DND-41 (cell line): ENCODE measurements at regions not wholly inside any gene's neighbourhood (a gene's known extent, or its start where the extent isn't known, plus 50 kb on each side); places are given as distances from the start of the nearest gene placed in this dataset.

Source experiments
- ATAC-seq: fragments of 200-7000 bp; cut with Tn5 transposase; 3 replicates; pipeline ENCODE4 v1.9.1; 2021; ENCODE audit warnings: low read depth; ENCODE audit not compliant: insufficient read depth
- DNase-seq: peaks from one replicate; pipeline ENCODE4 v3.0.0-alpha.2; 2020
- H2AFZ ChIP-seq: 2 replicates; pipeline ENCODE4 v1.6.0; 2012; ENCODE audit warnings: low read depth, low read length
- H3K27ac ChIP-seq: 2 replicates; pipeline ENCODE4 v1.5.1; 2012; ENCODE audit warnings: low read length, inconsistent platforms
- H3K27me3 ChIP-seq: fragments of 200-600 bp; sonication (generic); 2 replicates; pipeline ENCODE4 v1.6.0; 2012; ENCODE audit warnings: low read length, mild to moderate bottlenecking, inconsistent platforms; ENCODE audit not compliant: insufficient read depth, poor library complexity
- H3K36me3 ChIP-seq: 2 replicates; pipeline ENCODE4 v1.5.1; 2012; ENCODE audit warnings: low read length, inconsistent platforms; ENCODE audit not compliant: insufficient read depth
- H3K4me1 ChIP-seq: 2 replicates; pipeline ENCODE4 v1.5.1; 2012; ENCODE audit warnings: mild to moderate bottlenecking, low read length; ENCODE audit not compliant: insufficient read depth
- H3K4me2 ChIP-seq: 2 replicates; pipeline ENCODE4 v1.6.0; 2012; ENCODE audit warnings: mild to moderate bottlenecking, moderate library complexity, low read length, inconsistent platforms; ENCODE audit not compliant: insufficient read depth
- H3K4me3 ChIP-seq, 2 experiments: fragments of 200-600 bp in 1 of 2; shearing (Covaris generic) in 1 of 2; 2 replicates each; pipeline ENCODE4 v1.5.1; 2012 to 2016; ENCODE audit warnings: inconsistent platforms in 2 of 2, low read length in 2 of 2, mild to moderate bottlenecking in 2 of 2, low read depth in 1 of 2, moderate library complexity in 1 of 2
- H3K79me2 ChIP-seq: 2 replicates; pipeline ENCODE4 v1.6.0; 2012; ENCODE audit warnings: low read length, inconsistent platforms; ENCODE audit not compliant: insufficient read depth
- H3K9ac ChIP-seq: 2 replicates; pipeline ENCODE4 v1.6.0; 2012; ENCODE audit warnings: low read depth, mild to moderate bottlenecking, inconsistent platforms, low read length, moderate library complexity
- H3K9me3 ChIP-seq: 2 replicates; pipeline ENCODE4 v1.5.1; 2012; ENCODE audit warnings: low read length, moderate library complexity, mild to moderate bottlenecking, inconsistent platforms; ENCODE audit not compliant: insufficient read depth, severe bottlenecking
- H4K20me1 ChIP-seq: 2 replicates; pipeline ENCODE4 v1.6.0; 2012; ENCODE audit warnings: low read length; ENCODE audit not compliant: insufficient read depth
- CTCF ChIP-seq: IDR thresholded peaks from 2 replicates; pipeline ENCODE4 v1.5.1; 2012; ENCODE audit warnings: borderline replicate concordance, low read length, moderate library complexity, mild to moderate bottlenecking; ENCODE audit not compliant: poor library complexity, severe bottlenecking; ENCODE audit errors: extremely low read depth
- EZH2 ChIP-seq: IDR thresholded peaks from 3 replicates; pipeline ENCODE4 v1.6.1; 2012; ENCODE audit warnings: borderline replicate concordance, low read depth, mild to moderate bottlenecking, moderate library complexity, low read length, inconsistent platforms; ENCODE audit not compliant: severe bottlenecking

- Histone ChIP-seq H4K20me1 (no peaks in the 10 kb centered on the region), H3K27ac (no peak overlapping the region), H3K79me2 (no peaks in the 10 kb centered on the region), H3K4me2 (no peak overlapping the region), H3K36me3 (no peaks in the 10 kb centered on the region), H3K4me1 (no peaks in the 10 kb centered on the region), H3K4me3 (no peak overlapping the region), H3K9ac (no peak overlapping the region), H3K27me3 (no peaks in the 10 kb centered on the region), H3K9me3 (no peaks in the 10 kb centered on the region), H2AFZ (no peak overlapping the region)
- DNase-seq = no peak
- ATAC-seq = no peak
- TF ChIP-seq CTCF = no peak
- no peak for TF ChIP-seq EZH2
Measured at GRCh38 chr11:91243630-91244029, 981.0 kb upstream of the FAT3 start.

GRCh38 chr11:91243051-91243450 is 981.6 kb upstream of the FAT3 start:
- H3K4me1 ChIP-seq = no peaks in the 10 kb centered on the region
- H3K27ac ChIP-seq = no peak overlapping the region
- TF ChIP-seq EZH2 (no peak), CTCF (no peak)
- no peaks in the 10 kb centered on the region for H3K9me3 ChIP-seq
- H4K20me1 ChIP-seq = no peaks in the 10 kb centered on the region
- H3K4me2 ChIP-seq = no peak overlapping the region
- no peak for ATAC-seq
- H3K79me2 ChIP-seq = no peaks in the 10 kb centered on the region
- no peaks in the 10 kb centered on the region for H3K27me3 ChIP-seq
- no peak for DNase-seq
- H2AFZ ChIP-seq = no peak overlapping the region
- H3K36me3 ChIP-seq = no peaks in the 10 kb centered on the region
- no peak overlapping the region for H3K9ac ChIP-seq
- no peak overlapping the region for H3K4me3 ChIP-seq

GRCh38 chr11:91241226-91241625 is 983.4 kb upstream of the FAT3 start:
- H3K79me2 ChIP-seq = no peaks in the 10 kb centered on the region
- no peak overlapping the region for H3K27ac ChIP-seq
- TF ChIP-seq CTCF = no peak
- no peak for TF ChIP-seq EZH2
- no peaks in the 10 kb centered on the region for H3K36me3 ChIP-seq
- no peaks in the 10 kb centered on the region for H3K4me1 ChIP-seq
- no peak for DNase-seq
- no peaks in the 10 kb centered on the region for H3K9me3 ChIP-seq
- H2AFZ ChIP-seq = no peak overlapping the region
- H3K4me2 ChIP-seq = no peak overlapping the region
- H3K9ac ChIP-seq = no peak overlapping the region
- no peaks in the 10 kb centered on the region for H3K27me3 ChIP-seq
- H4K20me1 ChIP-seq = no peaks in the 10 kb centered on the region
- no peak overlapping the region for H3K4me3 ChIP-seq
- ATAC-seq = no peak

GRCh38 chr11:91239359-91239758 is 985.3 kb upstream of the FAT3 start:
- TF ChIP-seq CTCF = no peak
- TF ChIP-seq EZH2 = no peak
- ATAC-seq = no peak

More at GRCh38 chr11:91239359-91239758, 985.3 kb upstream of the FAT3 start:
- Histone ChIP-seq H3K36me3 (no peaks in the 10 kb centered on the region), H3K27ac (no peak overlapping the region), H3K9me3 (no peaks in the 10 kb centered on the region), H3K79me2 (no peaks in the 10 kb centered on the region), H3K9ac (no peak overlapping the region), H3K4me3 (no peak overlapping the region), H4K20me1 (no peaks in the 10 kb centered on the region), H3K4me1 (no peaks in the 10 kb centered on the region), H3K4me2 (no peak overlapping the region), H3K27me3 (no peaks in the 10 kb centered on the region), H2AFZ (no peak overlapping the region)
- no peak for DNase-seq
